H1 (cell line): ENCODE measurements at regions not wholly inside any gene's neighbourhood (a gene's known extent, or its start where the extent isn't known, plus 50 kb on each side); places are given as distances from the start of the nearest gene placed in this dataset.

Experiments
- KDM1A ChIP-seq: fragments of 200-600, 300-600 bp; sonication (generic); IDR thresholded peaks from 2 replicates; pipeline ENCODE4 v1.7.1; 2016; ENCODE audit warnings: mild to moderate bottlenecking, low read length, borderline replicate concordance
- TAF1 ChIP-seq: IDR thresholded peaks from 2 replicates; pipeline ENCODE4 v1.6.1; 2011; ENCODE audit warnings: mild to moderate bottlenecking, low read depth, low read length
- YY1 ChIP-seq: IDR thresholded peaks from 2 replicates; pipeline ENCODE4 v1.6.1; 2011; ENCODE audit warnings: low read depth, mild to moderate bottlenecking, low read length

DNA sequence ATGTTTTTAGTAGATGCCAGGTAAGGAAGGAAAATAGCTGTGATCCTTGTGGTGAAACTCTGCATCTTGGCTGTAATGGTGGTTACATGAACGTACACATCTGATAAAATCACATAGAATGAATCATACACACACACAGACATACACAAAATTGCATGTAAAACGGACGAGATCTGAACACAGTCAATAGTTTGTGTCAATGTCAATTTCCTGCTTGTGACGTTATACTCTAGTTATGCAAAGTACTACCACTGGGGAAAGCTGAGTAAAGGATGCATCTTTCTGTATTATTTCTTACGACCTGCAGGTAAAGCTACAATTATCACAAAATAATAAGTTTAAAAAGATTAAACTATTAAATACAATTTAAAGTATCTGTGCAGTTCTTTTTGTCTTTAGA lies 493.7 kb upstream of the ZP4 start (continued):
- TF ChIP-seq KDM1A: no peak
- no peak for TF ChIP-seq TAF1
- TF ChIP-seq YY1: no peak
